Cerebellar nuclear complex (tissue), 1 donor: ENCODE measurements at regions not wholly inside any gene's neighbourhood (a gene's known extent, or its start where the extent isn't known, plus 50 kb on each side); places are given as distances from the start of the nearest gene placed in this dataset.
"Not testable (repeated sequence)": the region's sequence is repeated elsewhere in the genome, so short reads cannot be mapped to it uniquely, and the experiment has no call there.

Experiments used
- DNase-seq, 2 experiments: peaks; one replicate each; lab custom pipeline; 2025; lab: John Stamatoyannopoulos, UW

GRCh38 chr1:30660241-30660640, 63.1 kb downstream of the MATN1 start:
- DNase-seq = no peak

DNA sequence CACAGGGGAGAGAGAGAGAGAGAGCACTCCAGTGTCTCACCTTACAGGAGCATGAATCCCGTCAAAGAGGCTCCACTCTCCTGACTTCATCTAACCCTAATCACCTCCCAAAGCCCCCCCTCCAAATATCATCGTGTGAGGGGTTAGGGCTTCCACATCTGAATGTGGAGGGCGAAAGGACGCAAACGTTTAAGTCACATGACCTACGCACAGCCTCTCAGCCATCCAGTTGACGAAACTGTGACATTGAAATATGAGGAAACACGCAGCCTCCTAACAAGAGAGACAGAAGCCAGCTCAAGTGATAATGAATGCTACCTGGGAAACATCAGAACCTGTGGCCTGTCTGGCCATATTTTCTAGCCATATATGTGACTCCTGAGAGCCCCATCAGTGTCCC, 63.7 kb downstream of the MATN1 start:
- DNase-seq = no peak

DNA sequence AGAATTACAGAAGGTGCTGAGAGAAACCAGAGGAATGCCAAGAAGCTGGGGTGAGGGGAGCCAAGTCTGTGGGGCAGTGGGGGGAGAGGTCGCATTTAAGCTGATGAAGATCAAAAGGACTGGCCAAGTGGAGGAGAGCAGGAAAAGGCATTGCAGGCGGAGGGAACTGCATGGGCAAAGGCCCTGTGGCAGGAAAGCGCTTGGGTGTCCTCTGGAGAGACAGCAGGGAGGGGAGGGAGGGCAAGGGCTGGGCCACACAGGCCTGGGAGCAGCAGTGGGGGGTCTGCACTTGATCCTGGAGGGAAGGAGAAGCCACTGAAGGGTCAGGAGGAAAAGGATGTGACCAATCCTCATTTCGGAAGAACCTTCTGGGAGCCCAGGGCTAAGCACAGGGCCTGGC, 65.0 kb downstream of the MATN1 start:
- DNase-seq = not testable (repeated sequence)

DNA sequence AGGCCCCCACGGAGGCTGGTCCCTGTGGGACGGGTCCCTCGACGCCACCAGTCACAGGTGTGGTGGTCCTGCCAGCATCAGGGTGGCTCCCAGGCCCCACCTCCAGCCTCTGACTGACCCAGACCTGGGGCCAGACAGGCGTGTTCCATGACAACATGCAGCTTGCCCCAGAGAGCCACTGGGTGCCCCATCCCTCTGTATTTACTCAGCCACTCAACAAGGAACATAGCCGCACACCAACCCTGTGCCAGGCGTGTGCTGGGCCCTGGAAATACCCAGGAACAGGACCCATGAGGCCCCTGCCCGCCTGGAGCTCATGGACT, 65.4 kb downstream of the MATN1 start:
- DNase-seq = no peak

DNA sequence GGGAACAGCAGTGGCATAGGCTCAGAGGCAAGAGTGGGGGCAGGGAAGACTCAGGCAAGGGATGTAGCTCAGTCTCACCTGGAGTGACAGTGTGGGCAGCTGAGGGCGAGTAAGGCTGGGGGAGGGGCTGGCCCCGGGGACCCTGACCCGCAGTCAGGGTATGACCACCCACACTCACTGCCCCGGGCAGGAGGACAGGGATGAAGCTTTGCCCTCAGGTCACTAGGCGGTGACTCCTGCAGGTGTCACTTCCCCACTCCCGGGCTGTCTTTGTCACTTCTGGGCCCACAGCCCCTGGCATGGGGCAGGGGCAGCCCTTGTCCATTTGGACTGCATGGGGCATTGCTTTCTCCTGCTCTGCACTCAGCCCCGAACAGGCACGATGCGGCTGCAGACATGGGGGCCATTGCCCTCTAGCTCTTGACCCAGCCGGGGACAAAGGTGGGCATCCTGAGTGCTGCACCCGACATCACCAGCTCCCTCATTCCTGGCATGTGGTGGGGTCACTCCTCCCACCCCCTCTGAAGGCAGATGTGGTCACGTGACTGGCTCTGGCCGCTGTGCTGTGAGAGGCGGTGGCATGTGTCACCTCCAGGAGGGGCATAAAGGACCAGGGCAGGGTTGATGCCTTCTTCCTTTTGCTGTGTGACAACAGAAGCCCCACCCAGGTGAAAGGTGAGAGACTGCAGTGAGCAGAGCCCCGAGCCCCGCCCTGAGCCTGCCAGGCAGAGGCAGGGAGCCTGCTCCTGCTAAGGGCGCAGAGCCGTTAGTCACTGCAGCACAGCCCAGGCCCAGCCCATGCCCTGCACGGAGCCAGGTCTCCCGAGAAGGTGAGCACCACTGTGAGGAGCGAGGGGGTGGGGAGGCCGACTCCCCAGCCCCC, 66.0 kb downstream of the MATN1 start:
- no peak for DNase-seq

- no peak for DNase-seq
Observed at GRCh38 chr1:30656171-30656940, 67.0 kb downstream of the MATN1 start.

GRCh38 chr1:30655672-30656071, 67.7 kb downstream of the MATN1 start:
- DNase-seq = no peak

GRCh38 chr1:30654188-30654587, 69.2 kb downstream of the MATN1 start:
- no peak for DNase-seq

- no peak for DNase-seq
Observed at GRCh38 chr1:30652152-30652841, 71.1 kb downstream of the MATN1 start.

GRCh38 chr1:30651395-30651794, 72.0 kb downstream of the MATN1 start:
- not testable (repeated sequence) for DNase-seq

GRCh38 chr1:30650968-30651320, 72.4 kb downstream of the MATN1 start:
- DNase-seq = no peak

DNA sequence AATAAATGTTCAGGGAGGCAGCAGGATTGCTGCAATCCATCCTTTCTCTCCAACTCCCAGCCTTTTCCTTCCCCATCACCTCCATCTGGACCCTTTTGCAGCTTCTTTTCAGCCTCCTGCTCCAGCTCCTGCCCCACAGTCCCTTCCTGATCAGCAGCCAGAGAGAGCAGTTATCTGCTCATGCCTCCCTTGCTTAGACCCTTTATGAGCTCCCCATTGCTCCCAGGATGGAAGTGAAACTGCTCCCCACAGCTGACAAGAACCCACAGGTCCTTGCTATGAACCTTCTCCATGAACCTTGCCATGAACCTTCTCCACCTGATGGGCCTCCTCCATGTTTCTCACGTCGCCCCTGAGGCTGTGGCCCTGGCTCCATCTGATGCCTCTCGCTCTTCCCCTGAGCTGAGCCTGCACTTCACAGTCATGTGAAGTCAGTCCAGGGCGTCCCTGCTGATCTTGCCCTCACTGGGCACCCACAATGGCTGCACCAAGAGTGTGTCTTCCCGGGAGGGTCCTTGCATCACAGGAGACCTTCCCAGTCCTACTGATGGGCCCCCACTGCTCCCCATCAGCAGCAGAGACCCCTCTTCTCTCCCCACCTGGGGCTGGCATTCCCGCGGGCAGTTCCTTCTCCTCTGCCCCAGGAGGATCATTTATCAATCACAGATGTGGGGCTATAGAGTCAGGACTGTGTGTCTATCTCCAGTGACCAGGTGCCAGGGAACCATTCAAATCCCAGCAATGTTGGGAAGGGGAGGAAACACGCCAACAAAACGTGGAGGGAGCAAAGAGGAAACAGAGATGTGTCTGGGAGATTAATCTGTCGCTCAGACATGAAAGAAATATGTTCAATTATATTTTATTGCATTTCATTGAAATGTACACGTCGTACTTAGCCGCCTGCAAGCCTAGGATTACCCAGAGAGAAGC, 73.1 kb downstream of the MATN1 start:
- no peak for DNase-seq

- no peak for DNase-seq
Observed at GRCh38 chr1:30649321-30649991, 73.9 kb downstream of the MATN1 start.

DNA sequence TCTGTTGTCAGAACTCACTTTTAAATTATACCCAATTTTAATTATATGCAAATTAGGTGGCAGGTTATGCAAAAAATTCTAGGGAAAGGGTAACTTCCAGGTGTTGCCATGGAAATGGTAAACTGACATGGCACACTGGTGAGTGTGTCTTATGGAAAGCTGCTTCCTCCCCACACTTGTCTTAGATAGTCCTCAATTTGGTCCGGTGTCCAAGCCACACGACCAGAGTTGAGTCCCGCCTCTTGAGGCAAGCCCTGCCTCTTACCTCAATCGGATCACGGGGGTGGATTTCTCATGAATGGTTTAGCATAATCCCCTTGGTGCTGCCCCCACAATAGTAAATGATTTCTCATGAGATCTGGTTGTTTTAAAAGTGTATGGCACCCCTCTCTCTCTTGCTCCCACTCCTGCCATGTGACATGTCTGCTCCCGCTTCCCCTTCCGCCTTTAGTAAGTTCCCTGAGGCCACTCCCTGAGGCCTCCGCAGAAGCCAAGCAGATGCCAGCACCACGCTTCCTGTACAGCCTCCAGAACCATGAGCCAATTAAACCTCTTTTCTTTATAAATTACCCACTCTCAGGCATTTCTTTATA, 74.9 kb downstream of the MATN1 start:
- DNase-seq = no peak

DNA sequence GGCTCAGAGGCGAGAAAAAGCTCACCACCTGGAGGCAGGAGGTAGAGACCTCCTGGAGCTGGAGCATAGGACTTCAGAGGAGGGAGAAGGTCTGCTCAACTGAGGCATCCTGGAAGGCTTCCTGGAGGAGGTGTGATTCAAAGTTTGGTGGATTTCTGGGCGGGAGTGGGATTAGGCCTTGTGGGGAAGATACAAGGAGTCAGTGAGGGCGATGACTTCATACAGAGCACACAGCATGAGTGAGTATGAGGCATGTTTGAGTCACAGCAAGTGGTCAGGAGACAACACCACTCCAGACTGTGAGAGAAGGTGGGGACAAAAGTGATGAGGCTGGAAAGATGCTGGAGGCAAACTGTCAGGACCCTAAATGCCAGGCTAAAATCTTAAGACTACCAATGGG, 77.6 kb downstream of the MATN1 start:
- DNase-seq = no peak

GRCh38 chr1:30642391-30643120, 80.8 kb downstream of the MATN1 start:
- no peak for DNase-seq

- DNase-seq = no peak
Observed at GRCh38 chr1:30641572-30642353, 81.6 kb downstream of the MATN1 start.

DNA sequence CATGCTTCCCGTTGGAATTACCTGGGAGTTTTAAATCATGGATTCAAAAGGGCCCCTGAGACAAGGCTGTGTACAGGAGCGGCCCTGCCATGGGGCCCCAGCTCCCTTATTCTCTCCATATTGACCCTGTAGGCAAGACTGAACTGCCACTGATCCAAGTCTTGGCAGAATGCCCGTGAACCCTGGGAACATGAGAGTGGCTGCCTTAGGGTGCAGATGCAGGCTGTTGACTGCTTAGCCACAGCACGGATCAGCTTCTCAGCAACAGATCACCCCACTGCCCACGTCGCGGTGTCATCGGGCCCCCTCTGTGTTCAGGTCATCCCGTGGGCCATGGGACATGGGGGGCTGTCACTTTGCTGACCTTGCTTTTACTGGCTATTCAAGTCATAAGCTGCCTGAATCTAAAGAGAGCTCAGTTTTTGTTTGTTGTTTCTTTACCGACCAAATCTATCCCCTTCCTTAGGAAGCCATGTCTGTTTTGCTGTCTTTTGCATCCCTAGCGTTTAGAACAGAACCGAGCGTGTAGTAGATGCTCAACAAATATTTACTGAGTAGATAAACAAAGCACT, 83.4 kb downstream of the MATN1 start:
- DNase-seq = no peak

DNA sequence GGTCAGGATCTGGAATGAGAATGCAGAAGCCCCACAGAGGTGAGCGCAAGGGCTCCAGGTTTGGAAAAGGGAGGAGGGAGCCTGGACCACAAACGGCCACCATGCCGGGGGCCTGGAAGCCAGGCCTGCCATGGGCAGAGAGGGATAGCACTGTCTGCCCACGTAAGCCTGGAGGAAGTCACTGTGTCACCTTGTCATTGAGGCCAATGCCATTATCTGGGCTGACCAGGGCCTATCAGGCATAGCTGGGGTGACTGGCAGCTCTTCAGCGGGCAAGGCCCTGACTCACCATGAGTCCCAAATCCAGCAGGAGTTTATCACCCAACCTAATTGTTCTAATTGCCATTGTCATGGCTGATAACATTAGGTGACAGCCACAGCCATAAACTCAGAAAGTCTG, 84.6 kb downstream of the MATN1 start:
- DNase-seq = no peak
